Spleen (tissue), 11 donors: ENCODE measurements at regions not wholly inside any gene's neighbourhood (a gene's known extent, or its start where the extent isn't known, plus 50 kb on each side); places are given as distances from the start of the nearest gene placed in this dataset.
"Not testable (repeated sequence)": the region's sequence is repeated elsewhere in the genome, so short reads cannot be mapped to it uniquely, and the experiment has no call there.

Source experiments
- DNase-seq: peaks from one replicate; pipeline ENCODE4 v3.0.0-alpha.2; 2020
- H3K27ac ChIP-seq, 8 donors: fragments of 200-600 bp; sonication (generic) in 7 of 8; 1 replicate in 4 of 8; 2 replicates in 4 of 8; pipeline versions ENCODE4 v1.5.0 to v1.8.0; 2016 to 2021; ENCODE audit warnings: inconsistent platforms in 4 of 8, mild to moderate bottlenecking in 4 of 8, moderate library complexity in 1 of 8
- H3K27me3 ChIP-seq, 7 donors: fragments of 200-600 bp; sonication (generic) in 6 of 7; replicated peaks in 1 of 7; 1 replicate in 4 of 7; 2 replicates in 3 of 7; pipeline versions ENCODE4 v1.5.0 to v1.8.0; 2016 to 2021; ENCODE audit warnings: inconsistent platforms in 3 of 7, mild to moderate bottlenecking in 1 of 7
- H3K36me3 ChIP-seq, 6 donors: fragments of 200-600 bp; sonication (generic) in 5 of 6; 1 replicate in 4 of 6; 2 replicates in 2 of 6; pipeline versions ENCODE4 v1.5.0 to v1.8.0; 2016 to 2021; ENCODE audit warnings: inconsistent platforms in 2 of 6
- H3K4me1 ChIP-seq, 6 donors: fragments of 200-600 bp; sonication (generic) in 5 of 6; 1 replicate in 3 of 6; 2 replicates in 3 of 6; pipeline versions ENCODE4 v1.5.0 to v1.8.0; 2016 to 2021; ENCODE audit warnings: inconsistent platforms in 3 of 6
- H3K4me3 ChIP-seq, 8 donors: fragments of 200-600 bp; sonication (generic) in 7 of 8; 1 replicate in 4 of 8; 2 replicates in 4 of 8; pipeline versions ENCODE4 v1.5.0 to v1.8.0; 2016 to 2021; ENCODE audit warnings: inconsistent platforms in 4 of 8, mild to moderate bottlenecking in 4 of 8, moderate library complexity in 2 of 8
- H3K9me3 ChIP-seq, 8 donors: fragments of 200-600 bp; sonication (generic) in 7 of 8; 1 replicate in 4 of 8; 2 replicates in 4 of 8; pipeline versions ENCODE4 v1.5.0 to v1.8.0; 2016 to 2021; ENCODE audit warnings: inconsistent platforms in 4 of 8
- POLR2A ChIP-seq, 3 donors: fragments of 450-650 bp; IDR thresholded peaks; one replicate each; pipeline ENCODE4 v1.5.1; 2017; ENCODE audit warnings: antibody characterized with exemption in 3 of 3, mild to moderate bottlenecking in 1 of 3
- POLR2AphosphoS5 ChIP-seq, 3 donors: sonication (generic); formaldehyde crosslinking; IDR thresholded peaks; one replicate each; pipeline ENCODE4 v1.5.1; 2017; ENCODE audit warnings: antibody characterized with exemption in 3 of 3
- WGBS, 5 donors: extraction: QIAGEN DNeasy Blood & Tissue Kit in 3 of 5; methylation state at CpG; one replicate each; pipeline versions ENCODE4 v1.1.5 to v1.1.7; 2013 to 2018; 5-methylcytosine and 5-hydroxymethylcytosine counted together
- intact Hi-C: fragments of 100-400 bp; cut with DNase I; formaldehyde crosslinking; loops from one replicate; pipeline ENCODE4 v1.15.0; 2023; ENCODE audit warnings: low total_unique reads
- TF ChIP-seq, protein P1 (sequence below), 11 experiments: fragments of 200-600 bp in 7 of 11; fragments of 450-650 bp in 4 of 11; sonication (generic) in 4 of 11; IDR thresholded peaks in 8 of 11; conservative IDR thresholded peaks in 3 of 11; 1 replicate in 7 of 11; 2 replicates in 4 of 11; pipeline versions ENCODE4 v1.4.0 to v1.8.0; 2016 to 2021; ENCODE audit warnings: antibody characterized with exemption in 11 of 11, inconsistent platforms in 4 of 11, mild to moderate bottlenecking in 1 of 11
- donor health status: healthy with polysubstance abuse.
- donor health status: DM: no; HTN: no; CAD: no; lungs with moderate emphysema.
- donor health status: DM: no; HTN: no; CAD: no.
- donor health status: Bipolar disorder and iron deficiency.
- donor health status: healthy.
- donor health status: DM: no; HTN: no; CAD: no.
- donor health status: DM: yes; HTN: yes; CAD: no.

DNA sequence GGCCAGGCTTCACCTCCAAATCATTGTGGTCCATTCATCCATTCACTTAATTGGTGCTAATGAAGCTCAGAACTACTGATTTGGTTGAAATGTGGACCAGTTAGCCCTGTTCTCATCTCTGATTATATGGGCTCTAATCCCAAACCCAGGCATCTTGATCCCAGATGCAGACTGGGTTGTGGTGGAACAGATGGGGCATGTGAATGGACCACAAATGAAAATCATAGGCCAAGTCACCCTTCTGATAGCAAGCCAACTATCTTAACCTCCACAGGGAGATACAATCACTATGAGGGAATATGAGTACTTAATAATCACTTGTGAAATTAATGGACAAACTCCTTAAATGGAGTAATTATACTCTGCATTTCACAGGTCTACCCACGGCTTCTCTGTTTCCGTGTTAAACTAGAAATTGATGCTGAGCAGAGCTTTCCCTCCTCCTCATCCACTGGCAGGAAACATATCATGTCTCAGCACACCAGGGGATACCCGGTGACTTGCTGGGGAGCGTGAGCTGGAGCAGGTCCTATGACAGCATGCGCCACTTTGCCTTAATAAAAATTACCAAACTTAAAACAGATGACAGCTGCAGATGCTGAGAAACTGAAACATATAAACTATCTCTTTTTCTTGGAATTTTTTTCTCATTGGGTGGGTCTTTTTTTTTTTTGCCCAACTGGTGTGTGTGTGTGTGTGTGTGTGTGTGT lies 108.8 kb upstream of the HEY2 start:
- 78 to 92% (median 92%) methylated on average over 5 of the region's 5 CpGs for WGBS, 5 donors
- no peak for TF ChIP-seq POLR2AphosphoS5 (IDR thresholded peaks at IDR 0.05)
- no peak for TF ChIP-seq POLR2A (IDR thresholded peaks at IDR 0.05)
- TF ChIP-seq, protein P1, sequence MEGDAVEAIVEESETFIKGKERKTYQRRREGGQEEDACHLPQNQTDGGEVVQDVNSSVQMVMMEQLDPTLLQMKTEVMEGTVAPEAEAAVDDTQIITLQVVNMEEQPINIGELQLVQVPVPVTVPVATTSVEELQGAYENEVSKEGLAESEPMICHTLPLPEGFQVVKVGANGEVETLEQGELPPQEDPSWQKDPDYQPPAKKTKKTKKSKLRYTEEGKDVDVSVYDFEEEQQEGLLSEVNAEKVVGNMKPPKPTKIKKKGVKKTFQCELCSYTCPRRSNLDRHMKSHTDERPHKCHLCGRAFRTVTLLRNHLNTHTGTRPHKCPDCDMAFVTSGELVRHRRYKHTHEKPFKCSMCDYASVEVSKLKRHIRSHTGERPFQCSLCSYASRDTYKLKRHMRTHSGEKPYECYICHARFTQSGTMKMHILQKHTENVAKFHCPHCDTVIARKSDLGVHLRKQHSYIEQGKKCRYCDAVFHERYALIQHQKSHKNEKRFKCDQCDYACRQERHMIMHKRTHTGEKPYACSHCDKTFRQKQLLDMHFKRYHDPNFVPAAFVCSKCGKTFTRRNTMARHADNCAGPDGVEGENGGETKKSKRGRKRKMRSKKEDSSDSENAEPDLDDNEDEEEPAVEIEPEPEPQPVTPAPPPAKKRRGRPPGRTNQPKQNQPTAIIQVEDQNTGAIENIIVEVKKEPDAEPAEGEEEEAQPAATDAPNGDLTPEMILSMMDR (IDR thresholded peaks at IDR 0.05 in 8 of 11, conservative IDR thresholded peaks at IDR 0.05 in 3 of 11): no peak
- Histone ChIP-seq H3K27me3 (no peaks in the 10 kb centered on the region), H3K27ac (no peak overlapping the region), H3K4me3 (no peak overlapping the region), H3K4me1 (no peaks in the 10 kb centered on the region), H3K36me3 (no peaks in the 10 kb centered on the region), H3K9me3 (no peaks in the 10 kb centered on the region)
- intact Hi-C loops: no loop called here
- no peak for DNase-seq

DNA sequence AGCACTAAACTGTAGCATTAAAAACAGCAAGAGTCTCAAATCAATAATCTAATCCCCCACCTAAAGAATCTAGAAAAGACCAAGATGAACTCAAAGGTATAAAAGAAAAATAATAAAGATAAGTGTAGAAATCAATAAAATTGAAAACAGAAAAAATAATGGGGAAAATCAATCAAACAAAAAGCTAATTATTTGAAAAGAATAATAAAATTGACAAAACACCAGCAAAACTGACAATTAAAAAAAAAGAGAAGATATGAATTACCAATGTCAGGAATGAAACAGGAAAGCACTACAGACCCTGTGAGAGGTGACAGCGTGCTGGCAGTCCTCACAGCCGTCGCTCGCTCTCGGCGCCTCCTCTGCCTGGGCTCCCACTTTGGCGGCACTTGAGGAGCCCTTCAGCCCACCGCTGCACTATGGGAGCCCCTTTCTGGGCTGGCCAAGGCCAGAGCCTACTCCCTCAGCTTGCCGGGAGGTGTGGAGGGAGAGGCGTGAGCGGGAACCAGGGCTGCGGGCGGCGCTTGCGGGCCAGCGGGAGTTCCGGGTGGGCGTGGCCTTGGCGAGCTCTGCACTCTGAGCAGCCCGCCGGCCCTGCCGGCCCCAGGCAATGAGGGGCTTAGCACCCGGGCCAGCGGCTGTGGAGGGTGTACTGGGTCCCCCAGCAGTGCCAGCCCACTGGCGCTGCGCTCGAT lies 105.3 kb upstream of the HEY2 start:
- H3K36me3 ChIP-seq, H3K27ac ChIP-seq, H3K9me3 ChIP-seq, intact Hi-C loops, DNase-seq, H3K4me1 ChIP-seq, H3K4me3 ChIP-seq, H3K27me3 ChIP-seq: not testable (repeated sequence)
- whole genome bisulfite sequencing, 5 donors: 92 to 96% (median 94%) methylated on average over 15 to 27 of the region's 27 CpGs

DNA sequence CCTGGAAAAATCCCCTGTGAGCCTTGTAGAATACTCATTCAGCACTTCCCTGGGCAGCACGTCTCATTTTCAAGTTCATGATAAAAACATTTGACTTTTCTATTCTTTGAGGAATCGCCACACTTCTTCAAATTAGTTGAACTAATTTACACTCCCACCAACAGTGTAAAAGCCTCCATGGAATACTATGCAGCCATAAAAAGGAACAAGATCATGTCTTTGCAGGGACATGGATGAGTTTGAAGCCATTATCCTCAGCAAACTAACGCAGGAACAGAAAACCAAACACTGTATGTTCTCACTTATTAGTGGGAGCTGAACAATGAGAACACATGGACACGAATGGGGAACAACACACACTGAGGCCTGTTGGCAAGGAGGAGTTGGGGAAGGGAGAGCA lies 102.0 kb upstream of the HEY2 start:
- Histone ChIP-seq H3K27me3 (no peaks in the 10 kb centered on the region), H3K36me3 (no peaks in the 10 kb centered on the region), H3K9me3 (no peaks in the 10 kb centered on the region), H3K4me1 (no peaks in the 10 kb centered on the region), H3K27ac (no peak overlapping the region), H3K4me3 (no peak overlapping the region)
- WGBS, 5 donors: 89 to 94% (median 93%) methylated on average over 4 of the region's 4 CpGs
- TF ChIP-seq POLR2A (IDR thresholded peaks at IDR 0.05) (no peak), POLR2AphosphoS5 (IDR thresholded peaks at IDR 0.05) (no peak)
- TF ChIP-seq, protein P1 (IDR thresholded peaks at IDR 0.05 in 8 of 11, conservative IDR thresholded peaks at IDR 0.05 in 3 of 11): no peak
- intact Hi-C loops: no loop called here
- no peak for DNase-seq

DNA sequence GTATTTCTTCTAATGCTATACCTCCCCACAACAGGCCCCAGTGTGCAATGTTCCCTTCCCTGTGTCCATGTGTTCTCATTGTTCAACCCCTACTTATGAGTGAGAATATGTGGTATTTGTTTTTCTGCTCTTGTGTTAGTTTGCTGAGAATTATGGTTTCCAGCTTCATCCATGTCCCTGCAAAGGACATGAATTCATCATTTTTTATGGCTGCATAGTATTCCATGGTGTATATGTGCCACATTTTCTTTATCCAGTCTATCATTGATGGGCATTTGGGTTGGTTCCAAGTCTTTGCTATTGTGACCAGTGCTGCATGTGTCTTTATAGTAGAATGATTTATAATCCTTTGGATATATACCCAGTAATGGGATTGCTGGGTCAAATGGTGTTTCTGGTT lies 95.7 kb upstream of the HEY2 start:
- H3K4me1 ChIP-seq, H3K27me3 ChIP-seq, H3K9me3 ChIP-seq, intact Hi-C loops, H3K4me3 ChIP-seq, H3K36me3 ChIP-seq, DNase-seq, H3K27ac ChIP-seq: not testable (repeated sequence)

DNA sequence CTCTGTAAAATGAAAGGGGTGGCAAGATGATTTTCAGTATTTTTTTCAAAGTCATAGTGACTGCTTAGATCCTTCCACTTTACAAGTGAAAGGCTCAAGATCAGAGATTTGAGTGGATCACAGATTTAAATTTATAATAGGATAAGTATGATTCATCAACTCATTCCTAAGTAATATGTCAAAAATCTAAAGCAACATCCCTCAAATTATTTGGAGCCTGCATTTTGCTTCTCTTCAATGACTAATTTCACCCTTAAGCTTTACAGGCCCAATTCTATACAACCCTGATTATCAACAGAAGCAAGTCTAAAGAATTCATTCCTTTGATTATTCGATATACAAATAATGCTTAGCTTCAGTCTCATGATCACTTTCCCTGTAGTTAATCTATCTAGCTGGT lies 93.9 kb upstream of the HEY2 start:
- Histone ChIP-seq H3K4me3 (no peak overlapping the region), H3K4me1 (no peaks in the 10 kb centered on the region), H3K27ac (no peak overlapping the region), H3K27me3 (no peaks in the 10 kb centered on the region), H3K9me3 (no peaks in the 10 kb centered on the region), H3K36me3 (no peaks in the 10 kb centered on the region)
- WGBS, 5 donors: 84 to 97% (median 88%) methylated on average over 1 of the region's 1 CpG
- TF ChIP-seq POLR2AphosphoS5 (IDR thresholded peaks at IDR 0.05): no peak
- TF ChIP-seq, protein P1 (IDR thresholded peaks at IDR 0.05 in 8 of 11, conservative IDR thresholded peaks at IDR 0.05 in 3 of 11): no peak
- no peak for TF ChIP-seq POLR2A (IDR thresholded peaks at IDR 0.05)
- DNase-seq: no peak
- intact Hi-C loops: no loop called here
